ENCODE measurements at regions not wholly inside any gene's neighbourhood (a gene's known extent, or its start where the extent isn't known, plus 50 kb on each side); places are given as distances from the start of the nearest gene placed in this dataset.
"Not testable (repeated sequence)": the region's sequence is repeated elsewhere in the genome, so short reads cannot be mapped to it uniquely, and the experiment has no call there.

DNA sequence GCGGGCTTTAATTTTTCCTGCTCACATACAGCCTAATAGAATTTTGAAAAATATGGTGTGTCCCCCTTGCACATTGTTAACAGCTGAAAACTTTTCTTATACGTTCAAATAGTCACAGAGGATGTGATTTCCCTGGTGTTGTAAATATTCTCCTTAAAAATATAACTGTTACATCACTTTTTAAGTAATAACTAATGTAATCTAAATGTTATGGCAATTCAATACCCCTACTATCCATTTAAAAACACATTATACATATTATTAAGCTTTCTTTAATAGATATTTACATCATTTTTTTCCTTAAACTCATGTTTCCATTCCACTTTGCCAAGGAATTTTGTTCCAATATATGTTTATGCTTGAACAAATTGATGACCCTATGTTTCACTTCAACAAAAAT is 85.5 kb upstream of the S1PR1 start:
- no peak for DNase-seq

DNA sequence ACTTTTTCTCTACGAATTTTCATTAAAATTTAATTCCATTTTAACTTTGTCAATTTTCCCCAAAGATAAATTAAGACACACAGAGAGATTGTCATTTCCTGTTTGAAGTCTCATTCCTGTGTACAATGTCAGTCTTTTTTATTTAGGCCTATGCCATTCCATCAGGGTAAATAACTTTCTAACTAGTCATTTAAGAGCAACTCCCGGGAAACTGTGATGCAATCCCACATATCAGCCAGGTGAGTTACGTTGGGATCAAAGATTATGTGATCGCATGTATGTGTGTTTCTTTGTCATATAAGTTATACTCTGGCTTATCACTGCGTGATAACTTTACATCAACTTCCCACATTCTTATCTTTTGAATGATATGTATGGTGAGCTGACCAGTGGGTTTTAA is 86.1 kb upstream of the S1PR1 start:
- no peak for DNase-seq

DNA sequence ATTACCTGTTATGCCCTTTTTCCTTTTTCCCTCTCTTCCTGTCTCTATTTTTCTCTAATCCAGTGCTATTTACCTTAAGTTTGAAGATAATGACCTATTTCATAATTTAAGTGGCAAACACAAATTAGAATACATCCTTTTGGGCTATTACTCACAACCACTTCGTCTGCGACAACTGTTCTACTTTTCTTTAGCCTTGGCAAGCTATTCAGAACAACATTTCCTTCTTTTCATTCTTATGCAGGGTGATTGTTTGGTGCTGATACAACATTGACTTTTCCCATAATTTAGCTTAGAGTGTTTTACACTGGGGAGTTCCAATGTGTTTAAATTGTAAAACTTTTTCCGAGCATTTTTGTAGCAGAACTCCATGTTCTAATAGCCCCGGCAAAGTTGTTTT is 86.6 kb upstream of the S1PR1 start:
- DNase-seq = no peak

DNA sequence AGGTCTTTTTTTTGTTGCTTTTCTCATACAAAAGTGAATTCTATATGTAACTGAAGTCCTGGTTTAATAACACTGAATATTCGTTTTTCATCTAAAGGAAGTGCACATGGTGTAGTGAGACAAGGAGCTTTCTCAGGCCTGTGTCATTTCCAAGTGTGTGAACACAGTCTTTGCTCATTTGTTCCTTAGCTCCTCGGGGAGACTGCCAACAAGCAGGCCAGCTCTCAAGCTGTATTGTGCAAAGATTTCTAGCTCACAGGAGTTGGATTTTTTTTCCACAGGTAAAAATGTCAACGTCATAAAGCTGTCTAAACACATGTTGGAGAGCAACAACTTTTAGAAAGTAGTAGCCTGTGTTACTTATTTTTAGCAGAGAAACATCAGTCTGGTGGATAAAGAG is 87.8 kb upstream of the S1PR1 start:
- no peak for DNase-seq

DNA sequence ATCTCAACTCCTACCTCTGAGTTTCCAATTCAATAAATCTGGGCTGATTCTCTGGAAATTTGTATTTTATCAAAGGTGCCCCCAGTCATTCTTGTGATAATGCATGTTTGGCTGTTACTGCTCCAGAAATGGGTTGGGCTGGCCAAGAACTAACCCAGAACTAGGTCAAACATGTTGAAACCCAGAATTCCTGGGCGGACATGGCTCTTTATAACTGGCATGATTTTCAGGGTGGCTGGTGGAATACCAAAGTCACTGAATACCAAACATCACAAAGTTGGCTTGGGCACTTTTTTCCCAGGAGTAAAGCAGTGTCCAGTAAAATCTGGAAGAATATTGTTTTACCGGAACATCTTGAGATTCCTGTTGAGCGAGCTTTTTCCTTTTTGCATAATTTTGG is 89.4 kb upstream of the S1PR1 start:
- no peak for DNase-seq

DNA sequence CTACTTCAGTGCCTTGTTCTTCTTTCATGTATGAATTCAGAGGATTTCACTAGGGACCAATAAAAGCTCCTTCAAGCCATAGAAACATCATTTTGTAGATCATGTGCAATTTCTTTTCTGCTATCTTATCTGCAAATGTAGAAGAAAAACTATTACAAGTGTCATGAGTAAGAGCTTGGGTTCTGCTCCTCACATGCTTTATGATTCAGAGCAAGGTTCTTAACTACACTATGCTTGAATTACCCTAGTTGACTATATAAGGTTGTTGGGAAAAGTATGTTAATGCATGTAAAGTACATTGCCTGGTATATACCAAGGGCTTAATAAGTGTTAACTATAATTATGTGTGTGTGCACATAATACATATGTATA is 91.4 kb upstream of the S1PR1 start:
- no peak for DNase-seq

DNA sequence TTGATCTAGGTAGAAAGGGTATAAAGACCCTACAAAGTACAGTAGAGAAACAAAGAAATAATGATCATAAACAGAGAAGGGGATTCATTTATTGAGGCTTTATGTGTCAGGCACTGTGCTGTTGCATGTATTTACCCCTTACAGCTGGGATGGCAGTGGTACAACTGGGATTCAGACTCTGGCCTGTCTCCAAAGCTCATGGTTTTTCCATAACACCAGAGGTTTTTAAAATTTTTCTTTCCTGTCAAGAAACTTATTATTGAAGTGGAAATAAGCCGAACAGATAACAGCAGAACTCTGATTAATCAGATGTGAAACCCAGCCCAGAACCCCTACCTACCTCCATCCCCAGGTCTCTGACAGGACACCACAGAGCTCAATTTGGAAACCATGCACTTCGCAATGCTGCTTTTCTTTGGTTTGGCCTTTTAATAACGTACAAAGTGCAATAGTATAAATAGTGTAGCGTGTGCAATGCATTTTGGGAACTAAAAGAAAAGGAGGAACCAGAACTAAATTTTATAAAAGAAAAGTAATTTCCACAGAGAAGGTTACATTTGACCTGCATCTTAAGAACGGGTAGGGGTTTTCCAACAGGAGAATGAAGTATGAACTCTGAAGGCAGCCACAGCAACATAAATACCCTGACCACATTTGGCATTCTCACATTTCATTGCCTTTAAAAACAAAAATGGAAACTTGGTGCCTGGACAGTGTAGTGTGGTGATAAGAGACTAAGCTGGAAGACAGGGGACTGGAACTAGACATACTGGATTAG is 92.0 kb upstream of the S1PR1 start:
- no peak for DNase-seq

DNA sequence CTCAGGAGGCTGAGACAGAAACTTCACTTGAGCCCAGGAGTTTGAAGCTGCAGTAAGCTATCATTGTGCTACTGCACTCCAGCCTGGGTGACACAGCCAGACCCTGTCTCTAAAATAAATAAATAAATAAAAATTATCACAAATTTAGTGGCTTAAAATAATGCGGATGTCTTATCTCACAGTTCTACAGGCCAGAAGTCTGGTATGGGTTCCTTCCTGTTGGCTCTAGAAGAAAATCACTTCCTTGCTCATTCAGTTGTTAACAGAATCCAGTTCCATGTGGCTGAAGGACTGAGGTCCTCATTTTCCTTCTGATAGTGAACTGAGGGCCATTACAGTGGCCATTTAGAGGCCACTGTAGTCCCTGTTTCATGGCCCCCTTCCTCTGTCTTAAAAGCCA is 94.6 kb upstream of the S1PR1 start:
- no peak for DNase-seq

DNA sequence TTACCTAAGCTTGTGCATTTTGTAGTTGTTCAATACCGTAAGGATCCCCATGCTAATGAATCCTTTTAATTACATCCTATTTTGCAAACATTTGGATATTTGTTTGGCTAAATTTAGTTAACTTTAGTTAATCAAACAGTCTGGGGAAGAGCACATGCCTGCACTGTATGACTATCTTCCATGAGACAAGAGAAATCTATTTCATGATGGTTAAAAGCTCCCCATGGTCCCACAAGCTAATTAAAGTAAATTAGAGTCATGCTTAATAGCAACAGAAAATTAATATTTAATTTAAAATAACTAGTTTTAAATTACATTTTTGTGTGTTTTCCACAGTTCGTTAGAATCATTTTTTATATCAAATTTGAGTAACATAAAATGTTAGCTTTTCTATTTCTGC is 95.4 kb upstream of the S1PR1 start:
- DNase-seq = no peak

DNA sequence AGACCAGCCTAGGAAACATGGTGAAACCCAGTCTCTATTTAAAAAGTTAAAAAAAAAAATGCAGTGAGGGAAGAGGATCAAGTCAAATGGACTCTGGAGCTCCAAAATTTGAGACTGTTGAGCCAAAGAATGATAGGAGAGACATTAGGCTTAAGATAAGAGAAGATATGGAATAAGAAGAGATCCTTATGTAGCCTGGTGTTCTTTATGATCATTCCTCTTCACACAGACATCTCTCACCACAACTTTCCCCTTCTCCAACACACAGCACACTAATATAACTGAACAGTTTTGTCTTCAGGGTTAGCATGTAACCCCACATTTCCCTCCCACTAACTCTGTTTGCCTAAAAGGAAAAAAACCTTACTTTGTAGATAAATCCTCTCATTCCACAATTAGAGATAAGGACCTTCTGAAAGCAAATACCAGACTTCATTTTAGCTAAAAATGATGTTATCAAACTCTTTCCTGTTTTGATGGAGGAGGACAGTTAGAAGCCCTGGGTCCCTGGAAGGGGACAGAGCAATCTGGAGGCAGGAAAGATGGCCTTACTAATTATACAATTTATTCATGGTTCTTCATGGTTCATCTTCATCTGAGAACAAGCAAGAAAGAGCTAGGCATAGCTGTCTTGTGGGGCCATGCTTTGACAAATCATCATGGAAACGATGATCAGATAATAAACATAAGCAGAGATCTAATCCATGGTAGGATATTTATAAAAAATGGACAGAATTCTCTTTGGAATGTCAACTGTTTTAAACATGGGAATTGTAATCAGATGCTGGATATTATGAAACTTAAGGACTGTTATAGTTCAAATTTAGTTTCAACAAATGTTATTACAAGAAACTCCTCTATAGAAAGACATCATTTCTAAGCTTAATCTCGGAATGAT is 96.7 kb upstream of the S1PR1 start:
- no peak for DNase-seq

DNA sequence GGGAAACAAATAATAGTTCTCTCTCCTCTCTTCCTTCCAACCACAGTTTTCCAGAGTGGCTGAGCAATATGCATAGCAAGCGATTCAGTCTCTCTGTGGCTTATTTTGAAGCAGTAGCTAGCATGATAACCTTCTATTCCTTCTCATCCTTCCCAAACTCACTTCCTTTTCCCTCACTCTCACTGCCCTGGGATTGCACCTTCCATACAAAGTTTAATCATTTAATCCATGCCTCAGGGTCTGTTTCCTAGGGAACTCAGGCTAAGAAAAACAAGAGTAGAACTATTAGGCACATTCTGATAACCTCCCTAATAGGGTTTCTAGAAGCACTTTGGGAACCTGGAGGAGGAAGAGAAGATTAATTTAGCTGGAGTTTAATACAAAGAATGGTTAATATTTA is 97.7 kb upstream of the S1PR1 start:
- DNase-seq = no peak

DNA sequence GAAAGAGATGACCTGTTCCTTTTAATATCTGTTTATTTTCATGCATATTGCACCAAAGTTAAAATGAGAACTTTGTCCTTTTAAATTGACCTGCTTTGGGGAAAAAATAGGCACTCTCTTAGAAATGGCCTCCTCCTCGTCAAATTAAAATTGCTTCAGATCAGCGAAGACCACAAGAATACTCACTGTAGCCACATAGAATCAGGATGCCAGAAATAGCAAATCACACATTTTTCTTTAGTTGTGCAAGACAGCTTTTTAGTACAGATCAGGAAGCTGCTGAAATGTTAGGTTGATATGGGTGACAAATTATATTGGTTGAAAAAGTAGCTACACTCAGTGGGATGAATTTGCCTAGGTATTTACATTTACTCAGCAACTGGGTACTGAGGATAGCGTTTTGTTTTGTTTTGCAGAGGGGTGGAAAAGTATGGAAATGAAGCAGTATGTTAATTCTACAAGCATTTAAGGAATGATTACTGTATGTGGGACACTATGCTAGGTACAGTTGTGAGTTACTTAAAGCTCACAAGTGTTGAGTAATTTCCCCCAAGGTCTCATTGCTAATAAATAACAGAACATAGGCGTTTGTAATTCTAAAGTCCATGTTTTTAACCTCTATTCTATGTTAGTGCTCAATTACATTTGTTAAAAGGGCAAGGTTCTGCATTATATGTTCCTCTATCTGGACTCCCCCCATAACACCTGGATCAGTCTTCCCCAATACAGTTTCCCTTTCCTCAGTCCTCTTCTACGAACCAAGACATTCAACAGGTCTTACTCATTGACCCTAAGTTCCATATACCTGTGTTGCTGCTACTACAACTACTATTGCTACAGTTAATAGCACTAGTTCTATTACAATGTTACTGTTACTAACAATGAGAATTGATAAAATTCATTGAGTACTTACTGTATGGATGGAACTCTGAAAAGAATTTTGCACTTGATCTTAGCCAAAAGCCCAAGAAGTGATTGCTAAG is 99.4 kb upstream of the S1PR1 start:
- DNase-seq = no peak

DNA sequence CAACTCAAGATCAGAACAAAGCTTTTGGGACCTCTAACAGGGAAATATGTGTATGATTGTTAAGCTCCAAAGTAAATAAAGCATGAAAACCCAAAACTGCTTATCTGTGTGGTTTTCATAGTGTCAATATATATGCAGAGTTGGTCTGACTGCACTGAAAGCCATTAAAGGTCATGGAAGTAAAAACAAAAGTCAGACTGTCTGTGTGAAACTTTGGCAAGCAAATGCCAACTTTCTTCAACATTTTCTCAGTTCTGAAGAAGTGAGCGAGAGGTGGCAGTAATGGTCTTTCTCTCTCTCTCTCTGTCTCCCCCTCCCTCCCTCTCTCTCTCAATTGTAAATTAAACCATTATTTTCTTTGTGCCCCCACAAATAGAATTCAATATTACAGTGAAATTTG is 100.1 kb upstream of the S1PR1 start:
- no peak for DNase-seq

DNA sequence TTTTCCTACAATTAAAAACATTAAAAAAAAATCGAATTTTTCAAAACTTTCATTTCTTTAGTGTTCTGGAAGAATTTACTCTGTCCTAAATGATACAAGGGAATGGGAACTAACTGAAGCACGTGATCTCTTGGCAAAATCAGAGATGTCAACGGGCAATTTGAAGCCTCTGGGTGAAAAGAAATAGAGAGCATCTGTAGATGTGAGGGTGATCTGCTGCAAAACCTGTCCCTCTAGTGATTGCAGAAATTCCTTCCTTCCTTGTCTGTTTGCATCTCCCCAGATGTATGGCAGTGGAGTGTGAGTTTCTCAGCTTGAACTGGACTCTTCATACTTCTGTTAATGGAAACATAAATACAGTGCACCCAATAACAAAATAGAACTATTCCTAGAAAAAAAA is 100.5 kb upstream of the S1PR1 start:
- DNase-seq = no peak

DNA sequence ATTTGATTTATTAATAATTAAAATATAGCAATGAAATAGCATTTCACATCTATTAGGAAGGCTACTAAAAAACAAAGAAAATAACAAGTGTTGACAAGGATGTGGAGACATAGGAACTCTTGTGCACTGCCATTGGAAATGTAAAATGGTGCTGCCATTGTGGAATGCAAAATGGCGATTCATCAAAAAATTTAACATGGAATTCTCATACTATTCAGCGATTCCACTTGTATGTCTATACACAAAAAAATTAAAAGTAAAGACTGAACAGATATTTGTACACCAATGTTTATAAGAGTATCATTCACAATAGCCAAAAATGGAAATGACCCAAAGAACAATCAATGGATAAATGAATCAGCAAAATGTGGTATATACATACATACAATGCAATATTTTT is 101.3 kb upstream of the S1PR1 start:
- no peak for DNase-seq

DNA sequence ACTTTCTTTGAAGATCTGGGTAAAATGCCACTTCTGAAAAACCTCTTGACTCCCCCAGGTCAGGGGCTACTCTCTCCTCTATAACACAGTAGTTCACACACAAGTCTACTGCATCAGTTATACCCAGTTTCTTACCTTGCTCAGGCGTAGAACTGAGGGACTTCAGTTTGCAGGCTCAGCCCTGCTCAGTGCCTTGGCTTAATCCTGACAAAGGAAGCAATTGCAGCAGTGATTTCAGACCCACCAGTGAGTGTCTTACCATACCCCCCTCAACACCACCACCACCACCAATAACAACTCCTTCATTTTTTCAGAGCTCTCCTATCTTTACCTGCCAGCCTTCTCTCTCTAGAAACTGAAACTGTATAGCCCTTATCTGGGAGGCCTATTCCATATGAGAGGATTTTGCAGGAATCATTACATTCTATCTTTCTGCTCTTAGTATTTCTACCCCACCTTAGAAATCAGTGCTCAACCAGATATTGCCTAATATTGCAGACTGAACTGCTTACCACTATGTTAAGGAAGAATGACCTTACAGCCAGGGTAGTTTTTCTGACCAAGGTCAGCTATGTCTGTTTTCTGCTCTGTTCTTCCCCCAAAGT is 105.5 kb upstream of the S1PR1 start:
- no peak for DNase-seq

DNA sequence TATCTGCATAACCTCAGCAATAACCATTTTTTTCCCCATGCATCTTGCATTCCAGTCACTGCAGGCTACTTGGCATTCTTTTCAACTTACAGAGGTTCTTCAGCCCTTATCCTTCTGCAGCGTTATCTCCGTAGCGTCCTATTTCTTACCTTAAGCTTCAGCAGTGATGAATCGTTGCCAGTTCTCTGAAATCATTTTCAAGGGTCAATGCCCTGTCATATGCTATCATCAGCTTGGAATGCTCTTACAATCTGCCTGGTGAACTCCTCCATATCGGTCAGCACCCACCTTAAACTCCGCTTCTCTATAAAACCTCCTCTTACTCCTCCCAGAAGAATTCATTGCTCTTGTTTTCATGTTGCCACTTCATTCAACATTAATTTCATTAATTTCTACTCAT is 105.1 kb upstream of the DPH5 start:
- DNase-seq = no peak

DNA sequence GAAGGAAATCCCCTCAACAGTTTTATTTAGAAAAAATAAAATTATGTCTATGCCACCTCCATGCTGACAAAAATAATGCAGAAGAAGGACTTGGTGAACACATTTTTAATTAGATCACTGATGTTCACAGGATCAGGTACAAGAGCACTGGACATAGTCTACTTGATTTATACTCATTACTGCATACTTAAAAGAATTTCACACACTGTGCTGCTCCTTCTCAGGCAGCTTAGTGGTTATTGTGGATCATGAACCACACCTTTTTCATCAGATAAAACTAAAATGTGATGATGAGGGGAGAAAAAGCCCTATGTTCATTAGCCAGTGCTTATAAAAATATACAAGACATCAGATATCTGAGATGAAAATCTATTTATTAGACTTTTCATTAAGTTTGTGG is 103.3 kb upstream of the DPH5 start:
- no peak for DNase-seq

DNA sequence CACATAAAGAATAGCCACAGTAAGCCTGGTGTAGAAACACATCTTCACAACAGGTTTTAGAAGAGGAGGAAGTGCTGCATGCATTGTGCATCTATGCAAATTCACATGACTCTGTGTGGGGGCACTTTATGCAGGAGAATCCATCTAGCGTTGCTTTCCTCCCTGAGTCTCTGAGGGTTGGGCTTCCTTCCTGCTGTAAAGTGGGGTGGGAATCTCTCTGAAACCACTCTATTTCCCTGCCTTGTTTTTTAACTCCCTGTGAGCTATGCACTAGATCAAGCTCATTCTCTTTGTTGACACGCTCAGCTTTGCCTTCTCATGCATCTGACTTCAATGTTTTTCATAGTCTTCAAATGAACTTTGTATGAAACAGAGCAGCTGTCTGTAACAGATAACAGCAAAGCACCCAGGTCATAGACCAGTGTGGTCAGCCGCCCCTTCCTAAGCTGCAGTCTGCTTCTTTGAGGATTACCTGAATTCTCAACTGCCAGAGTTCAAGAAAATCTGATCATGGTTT is 102.7 kb upstream of the DPH5 start:
- DNase-seq = no peak

DNA sequence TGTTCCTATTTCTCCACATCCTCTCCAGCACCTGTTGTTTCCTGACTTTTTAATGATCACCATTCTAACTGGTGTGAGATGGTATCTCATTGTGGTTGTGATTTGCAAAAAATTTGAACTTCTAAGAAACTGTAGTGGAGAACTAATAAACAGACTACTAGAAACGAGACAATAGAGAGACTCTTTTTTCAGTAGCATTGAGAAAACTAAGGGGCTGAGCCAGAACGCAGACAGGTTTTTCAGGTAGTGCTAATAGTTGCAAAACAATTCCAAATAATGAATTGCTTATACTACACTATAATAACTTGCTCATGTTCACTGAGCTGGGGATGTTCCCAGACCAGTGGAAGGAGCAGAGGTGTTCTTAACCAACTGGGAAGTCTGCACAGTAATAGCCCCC is 98.8 kb upstream of the DPH5 start:
- DNase-seq = no peak

DNA sequence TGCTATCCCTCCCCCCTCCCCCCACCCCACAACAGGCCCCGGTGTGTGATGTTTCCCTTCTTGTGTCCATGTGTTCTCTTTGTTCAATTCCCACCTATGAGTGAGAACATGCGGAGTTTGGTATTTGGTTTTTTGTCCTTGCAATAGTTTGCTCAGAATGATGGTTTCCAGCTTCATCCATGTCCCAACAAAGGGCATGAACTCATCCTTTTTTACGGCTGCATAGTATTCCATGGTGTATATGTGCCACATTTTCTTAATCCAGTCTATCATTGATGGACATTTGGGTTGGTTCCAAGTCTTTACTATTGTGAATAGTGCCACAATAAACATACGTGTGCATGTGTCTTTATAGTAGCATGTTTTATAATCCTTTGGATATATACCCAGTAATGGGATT is 98.3 kb upstream of the DPH5 start:
- not testable (repeated sequence) for DNase-seq

DNA sequence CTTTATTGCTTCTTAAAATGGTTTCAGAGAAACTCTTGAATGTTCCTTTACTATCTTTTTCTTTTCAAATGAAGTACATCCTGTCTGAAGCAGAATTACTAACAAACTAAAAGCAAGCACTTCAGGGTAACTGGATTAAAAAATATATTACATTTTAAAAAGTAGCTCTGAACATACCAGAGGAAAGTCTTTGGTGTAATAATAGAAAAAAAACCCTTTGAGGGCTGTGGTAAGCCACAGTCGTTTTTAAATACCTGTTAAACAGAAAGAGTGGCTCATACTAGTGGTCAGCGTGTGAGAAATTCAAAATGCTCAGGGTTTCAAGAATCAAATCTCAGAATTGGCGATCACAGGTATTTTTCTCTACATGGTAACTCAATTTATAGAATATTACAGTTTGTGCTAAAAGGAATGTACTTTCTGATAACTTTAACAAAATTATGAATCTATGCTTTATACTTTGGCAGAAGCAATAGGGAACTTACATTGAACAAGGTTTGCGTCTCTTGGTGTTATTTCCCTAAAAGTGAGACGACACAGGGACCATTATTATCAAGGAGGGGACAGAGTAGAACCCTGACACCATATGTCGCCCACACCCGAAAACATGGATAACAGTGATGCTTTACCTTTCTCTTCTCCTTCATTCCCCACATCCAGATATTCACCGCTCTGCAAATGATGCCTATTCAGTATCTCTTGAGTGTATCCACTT is 97.0 kb upstream of the DPH5 start:
- DNase-seq = no peak

Measured in NCI-H446 treated with DMSO at 0.1 percent for 48 hours (cell line).